ENCODE measurements at regions not wholly inside any gene's neighbourhood (a gene's known extent, or its start where the extent isn't known, plus 50 kb on each side); places are given as distances from the start of the nearest gene placed in this dataset.

DNA sequence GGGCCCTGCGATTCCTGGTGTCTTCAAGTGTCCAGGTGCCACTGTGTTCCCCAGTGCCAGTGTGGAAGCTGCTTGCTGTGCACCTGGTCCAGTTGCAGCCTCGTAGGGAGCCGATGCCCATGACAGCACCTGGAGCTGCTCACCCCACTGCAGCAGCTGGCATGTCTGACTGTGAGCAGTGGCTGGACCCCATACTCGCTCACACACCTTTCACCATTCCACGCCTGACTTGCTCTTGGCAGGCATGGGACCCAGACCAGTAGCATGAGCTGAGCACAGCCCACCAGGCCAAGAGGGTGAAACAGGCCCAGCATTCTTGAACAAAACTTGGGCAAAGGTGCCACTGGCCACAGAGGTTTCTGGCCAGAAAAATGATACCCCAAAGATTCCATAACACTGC lies 124.5 kb upstream of the THY1 start:
- DNase-seq (ENCODE audit: low read depth in 2 of 2): no peak

DNA sequence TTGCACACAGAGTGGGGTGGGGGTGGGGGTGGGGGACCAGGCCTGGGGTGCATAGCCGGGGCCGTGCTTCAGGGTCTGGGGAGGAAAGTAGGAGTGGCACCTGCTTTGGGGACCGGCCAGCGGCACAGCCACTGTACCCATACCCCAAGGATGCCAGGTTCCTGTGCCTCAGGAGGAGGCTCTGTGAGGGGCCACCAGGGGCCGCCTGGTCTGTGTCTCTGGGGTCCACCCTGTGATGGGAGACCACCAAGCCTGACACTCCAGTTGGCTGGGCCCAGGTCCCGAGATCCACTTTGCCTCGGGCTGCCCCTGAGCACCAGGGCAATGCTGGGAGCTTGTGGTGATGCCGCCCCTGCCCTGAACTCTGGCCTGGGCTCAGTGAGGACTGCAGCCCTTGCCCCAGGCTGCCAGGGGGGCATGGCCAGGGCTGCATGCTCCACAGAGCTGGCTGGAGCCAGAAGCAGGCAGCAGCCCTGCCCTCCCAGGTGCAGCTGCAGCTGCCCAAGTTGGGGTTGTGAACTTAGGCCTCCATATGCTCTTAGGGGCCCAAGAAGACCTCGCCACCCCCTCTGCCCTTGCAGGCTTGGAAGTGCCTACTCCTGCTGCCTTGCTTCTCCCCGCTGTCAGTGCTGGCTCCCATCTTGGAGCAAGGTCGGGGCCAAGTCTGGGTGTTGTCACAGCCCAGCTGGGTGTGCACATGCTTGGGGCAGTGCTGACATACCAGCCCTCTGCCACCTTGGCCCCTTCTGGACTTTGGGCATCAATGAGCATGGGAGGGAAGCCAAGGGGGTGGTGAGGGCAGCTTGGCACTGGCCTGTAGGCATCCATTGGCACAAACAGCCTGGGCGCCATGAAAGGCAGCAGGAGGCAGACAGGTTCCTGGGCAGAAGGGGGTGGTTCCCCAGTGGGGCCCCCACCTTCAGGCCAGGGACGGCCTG lies 123.3 kb upstream of the THY1 start:
- DNase-seq (ENCODE audit: low read depth in 2 of 2): no peak

DNA sequence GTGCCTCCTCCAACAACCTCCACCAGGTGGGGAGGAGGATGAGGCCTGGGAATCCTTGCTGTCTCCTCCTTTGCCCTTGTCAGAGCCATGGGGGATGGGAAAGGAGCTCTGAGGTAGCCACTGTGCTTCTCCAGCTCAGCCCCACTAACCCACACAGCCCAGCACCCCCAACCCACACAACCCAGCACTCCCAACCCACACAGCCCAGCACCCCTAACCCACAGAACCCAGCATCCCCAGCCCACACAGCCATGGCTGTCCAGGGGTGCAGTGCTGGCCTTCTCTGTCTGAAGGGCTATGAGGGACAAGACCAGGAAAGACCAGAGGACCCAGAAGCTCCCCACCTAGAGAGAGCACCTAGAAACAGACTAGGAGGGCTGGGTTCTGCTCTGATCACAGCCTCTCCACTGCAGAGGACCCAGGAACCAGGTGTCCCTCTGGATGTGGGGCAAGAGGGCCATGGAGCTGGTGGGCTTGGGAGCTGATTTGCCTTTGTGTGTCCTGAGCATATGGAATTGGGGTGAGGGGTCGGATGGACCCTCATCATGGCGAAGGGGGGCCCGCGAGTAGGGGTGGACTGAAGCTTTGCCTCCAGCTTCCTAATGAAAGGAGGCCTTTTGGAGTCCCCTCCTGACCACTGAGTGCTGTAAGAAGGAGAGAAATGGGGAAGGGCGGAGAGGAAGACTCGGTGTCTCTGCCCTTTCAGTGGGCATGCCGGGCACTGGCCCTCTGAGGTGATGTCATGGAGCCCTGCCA lies 117.6 kb upstream of the THY1 start:
- DNase-seq (ENCODE audit: low read depth in 2 of 2): no peak

DNA sequence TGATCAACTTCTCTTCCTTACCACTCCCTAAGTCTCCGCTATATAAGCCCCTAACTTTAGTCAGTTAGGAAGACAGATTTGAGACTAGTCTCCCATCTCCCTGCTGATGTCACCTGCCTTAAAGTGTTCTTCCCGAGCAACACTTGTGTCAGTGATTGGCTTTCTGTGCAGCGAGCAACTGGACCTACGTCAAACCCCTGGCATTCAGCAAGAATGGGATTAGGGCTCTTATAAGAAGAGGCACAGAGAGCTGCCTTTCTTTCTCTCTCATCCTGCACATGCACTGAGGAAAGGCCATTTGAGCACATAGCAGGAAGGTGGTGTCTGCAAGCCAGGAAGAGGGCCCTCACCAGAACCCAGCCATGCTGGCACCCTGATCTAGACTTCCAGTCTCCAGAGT lies 116.6 kb upstream of the THY1 start:
- DNase-seq (ENCODE audit: low read depth in 2 of 2): no peak

DNA sequence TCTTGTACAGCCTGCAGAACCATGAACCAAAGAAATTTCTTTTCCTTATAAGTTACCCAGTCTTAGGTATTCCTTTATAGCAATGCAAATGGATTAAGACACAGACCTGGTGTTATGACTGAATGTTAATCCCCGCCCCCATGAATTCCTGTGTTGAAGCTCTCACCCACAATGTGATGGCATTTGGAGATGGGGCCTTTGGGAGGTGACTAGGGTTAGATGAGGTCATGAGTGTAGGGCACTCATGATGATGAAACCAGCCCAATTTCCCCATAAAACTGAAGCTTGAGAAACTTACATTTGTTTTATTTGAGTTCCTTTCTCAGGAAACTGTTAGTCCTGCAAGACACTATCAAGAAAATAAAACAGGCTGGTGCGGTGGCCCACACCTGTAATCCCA lies 115.8 kb upstream of the THY1 start:
- DNase-seq (ENCODE audit: low read depth in 2 of 2): no peak

DNA sequence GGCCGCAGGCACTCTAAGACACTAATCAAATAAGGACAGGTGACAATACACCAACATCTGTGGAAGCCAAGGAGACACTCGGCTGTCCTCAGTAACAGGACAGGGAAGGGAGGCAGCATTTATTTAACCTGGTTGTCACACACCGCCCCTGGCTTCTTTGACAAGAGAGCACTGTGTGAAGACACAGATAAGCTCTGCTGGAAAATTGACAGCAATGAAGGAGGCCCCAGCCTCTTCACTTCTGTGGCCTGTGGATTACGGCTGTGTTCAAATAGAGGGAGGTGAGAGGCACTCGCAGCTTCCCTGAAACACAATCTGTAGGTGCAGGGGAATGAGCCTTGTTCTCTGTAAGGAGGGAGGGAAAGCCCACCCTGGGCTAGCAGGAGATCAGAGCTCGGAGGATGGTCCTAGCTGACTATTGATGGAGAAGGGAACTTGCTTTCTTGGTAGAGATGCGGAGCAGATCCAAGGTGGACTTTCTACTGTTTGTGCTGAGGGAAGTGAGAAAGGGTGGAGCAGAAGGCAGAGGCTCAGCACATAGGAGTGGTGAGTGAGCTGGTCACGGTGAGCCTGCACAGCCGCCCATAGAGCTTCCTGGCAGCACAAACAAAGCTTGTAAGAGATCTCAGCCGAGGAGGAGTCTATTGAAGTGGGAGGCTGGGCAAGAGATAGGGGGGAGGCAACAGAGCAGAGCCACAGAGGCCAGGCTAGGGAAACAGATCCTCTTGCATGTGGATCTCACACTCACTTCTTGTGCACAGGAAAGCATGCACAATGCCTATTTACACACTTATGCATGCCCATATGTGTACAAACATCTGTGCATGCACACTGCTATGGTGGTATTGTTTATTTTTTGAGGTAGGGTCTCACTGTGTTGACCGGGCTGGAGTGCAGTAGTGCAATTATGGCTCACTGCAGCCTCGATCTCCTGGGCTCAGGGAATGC lies 114.6 kb upstream of the THY1 start:
- no peak for DNase-seq (ENCODE audit: low read depth in 2 of 2)

DNA sequence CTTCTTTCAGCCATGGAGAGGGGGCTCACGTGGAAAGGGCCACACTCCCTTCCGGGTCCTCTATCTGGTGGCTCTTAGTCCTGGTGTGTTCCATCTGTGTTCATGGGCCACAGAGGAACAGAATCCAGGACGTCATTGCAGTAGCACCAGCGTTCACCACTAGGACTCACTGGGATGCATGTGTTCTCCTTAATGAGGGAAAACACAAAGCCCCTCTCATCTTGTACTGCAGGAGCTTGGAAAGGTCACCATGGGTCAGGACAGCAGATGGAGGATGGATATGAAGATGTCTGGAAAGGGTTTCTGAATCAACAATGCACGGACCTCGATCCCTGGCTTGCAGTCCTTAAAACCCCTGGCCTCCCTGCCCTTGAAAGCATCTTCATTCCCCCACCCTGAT lies 113.8 kb upstream of the THY1 start:
- no peak for DNase-seq (ENCODE audit: low read depth in 2 of 2)

DNA sequence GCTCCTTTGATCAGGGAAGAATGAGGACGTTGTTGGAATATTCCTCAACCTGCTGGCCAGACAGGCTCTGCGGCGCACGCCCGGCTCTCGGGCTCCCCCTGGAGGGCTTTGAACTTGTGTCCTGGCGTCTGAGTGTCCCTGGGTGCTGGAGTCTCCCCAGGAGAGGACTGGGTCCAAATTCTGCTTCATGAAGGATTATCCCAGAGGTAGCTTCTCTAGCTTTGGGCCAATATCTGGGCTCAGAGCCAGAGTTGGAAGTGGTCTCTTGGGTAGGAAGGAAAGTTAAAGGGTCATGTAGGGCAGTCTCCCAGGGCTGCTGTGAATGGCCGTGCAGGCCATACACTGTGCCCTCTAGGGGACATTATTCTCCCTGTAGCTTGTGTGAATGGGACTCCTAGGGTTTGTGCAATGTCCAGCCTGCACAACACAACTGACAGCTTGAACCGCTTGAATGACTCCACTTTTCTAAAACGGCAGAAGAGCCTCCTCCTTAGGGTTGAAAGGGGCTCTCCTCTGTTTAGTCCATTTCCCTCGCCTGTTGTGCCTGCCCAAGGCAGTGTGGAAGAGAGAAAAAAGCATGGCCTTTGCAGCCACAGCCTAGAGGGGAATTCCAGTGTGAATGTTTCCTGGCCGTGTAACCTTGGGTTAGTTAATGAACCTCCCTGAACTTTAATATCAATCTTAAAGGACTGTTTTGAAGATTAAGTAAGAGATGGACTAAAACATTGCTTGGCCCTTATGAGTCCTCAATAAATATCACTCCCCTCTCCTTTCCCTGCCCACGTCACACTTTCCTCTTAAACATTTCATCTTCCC lies 111.2 kb upstream of the THY1 start:
- DNase-seq (ENCODE audit: low read depth in 2 of 2): peak in 1 of 2 donors; percentile 4

DNA sequence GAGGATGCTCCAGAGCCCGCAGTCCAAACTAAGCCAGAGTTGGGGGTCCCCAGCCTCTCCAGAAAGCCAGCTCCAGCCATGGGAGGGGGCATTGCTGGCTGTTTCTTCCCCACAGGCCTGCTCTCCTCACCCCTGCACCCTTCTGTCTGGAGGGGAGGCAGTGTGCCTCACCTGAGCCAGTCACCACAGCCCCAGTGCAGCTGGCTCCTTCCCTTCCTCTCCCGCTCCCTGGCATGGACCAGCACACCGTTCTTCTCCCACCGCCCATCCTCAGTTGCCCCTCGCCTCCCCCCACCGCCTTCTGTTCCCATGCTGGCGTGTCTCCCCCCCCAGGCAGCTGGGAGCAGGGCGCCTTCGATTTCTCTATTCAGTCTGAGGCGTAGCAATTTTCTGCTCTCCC lies 110.5 kb upstream of the THY1 start:
- no peak for DNase-seq (ENCODE audit: low read depth in 2 of 2)

DNA sequence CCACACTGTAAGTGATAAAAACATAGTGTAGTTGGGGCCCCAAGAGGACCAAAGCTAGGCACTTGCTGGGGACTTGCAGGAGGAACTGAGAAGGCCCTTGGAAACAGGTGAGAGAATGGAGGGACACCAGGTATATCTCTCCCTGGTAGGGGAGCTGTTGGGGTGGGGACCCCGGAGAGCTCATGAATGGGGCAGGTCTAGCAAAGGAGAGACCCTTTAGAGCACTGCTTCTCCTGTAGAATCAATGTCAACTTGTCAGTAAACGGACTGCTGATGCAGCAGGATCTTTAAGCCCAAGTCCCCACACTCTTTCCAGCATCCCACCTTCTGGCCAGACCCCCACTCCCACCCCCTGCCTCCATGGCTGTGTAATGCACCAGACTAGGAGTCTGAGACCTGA lies 109.6 kb upstream of the THY1 start:
- no peak for DNase-seq (ENCODE audit: low read depth in 2 of 2)

DNA sequence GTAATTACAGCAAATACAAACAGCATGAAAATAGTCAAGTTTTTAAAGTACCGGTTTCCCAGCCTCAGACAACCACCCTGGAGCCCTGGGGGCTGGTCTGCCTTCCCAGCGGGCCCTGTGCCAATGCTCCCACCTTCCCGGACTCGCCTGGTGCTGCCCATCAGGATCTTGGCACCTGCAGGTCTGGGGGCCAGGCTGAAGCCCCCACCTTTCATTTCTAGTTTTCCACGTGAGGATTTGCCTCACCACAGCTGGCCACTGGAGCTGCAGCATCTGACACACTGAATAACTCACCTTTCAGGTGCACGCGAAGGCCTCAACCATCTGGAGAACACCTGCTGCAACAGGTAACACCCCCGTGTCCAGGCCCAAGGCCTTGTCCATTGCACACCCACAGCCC lies 108.7 kb upstream of the THY1 start:
- no peak for DNase-seq (ENCODE audit: low read depth in 2 of 2)

DNA sequence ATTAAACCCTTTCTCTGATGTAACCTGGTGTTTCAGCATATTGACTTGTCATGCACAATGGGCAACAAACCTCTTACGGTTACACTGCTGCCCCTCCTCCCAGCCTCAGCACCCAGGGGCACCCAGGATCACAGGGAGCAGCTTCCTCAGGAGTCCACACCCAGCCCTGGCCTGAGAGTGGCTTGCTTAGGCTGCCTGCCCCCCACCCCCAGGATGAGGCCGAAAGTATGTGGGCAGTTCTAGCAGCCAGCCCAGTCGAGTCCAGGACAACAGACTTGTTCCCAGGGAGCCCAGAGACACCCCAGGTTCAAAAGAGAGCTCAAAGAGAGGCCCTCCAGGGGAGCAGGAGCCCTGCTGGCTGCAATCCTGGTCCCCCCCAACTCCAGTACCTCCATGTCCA lies 108.1 kb upstream of the THY1 start:
- DNase-seq (ENCODE audit: low read depth in 2 of 2): no peak

DNA sequence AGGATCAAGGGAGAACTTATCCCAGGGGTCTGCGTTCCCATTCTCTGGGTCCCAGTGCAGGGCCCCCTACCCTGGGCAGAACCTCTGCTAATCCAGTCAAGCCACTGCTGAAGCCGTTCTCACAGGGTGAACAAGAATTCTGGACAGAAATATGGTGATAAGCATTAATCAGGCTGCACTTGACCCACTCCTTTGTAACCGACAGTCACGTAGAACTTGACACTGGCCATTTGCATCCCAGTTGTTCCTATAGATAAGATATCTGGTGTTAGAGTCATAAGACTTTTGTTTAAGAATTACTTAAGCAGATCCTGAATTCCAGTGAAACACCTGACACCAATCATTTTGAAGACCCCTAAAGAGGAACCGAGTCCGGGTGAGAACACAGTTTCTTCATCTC lies 107.5 kb upstream of the THY1 start:
- no peak for DNase-seq (ENCODE audit: low read depth in 2 of 2)

DNA sequence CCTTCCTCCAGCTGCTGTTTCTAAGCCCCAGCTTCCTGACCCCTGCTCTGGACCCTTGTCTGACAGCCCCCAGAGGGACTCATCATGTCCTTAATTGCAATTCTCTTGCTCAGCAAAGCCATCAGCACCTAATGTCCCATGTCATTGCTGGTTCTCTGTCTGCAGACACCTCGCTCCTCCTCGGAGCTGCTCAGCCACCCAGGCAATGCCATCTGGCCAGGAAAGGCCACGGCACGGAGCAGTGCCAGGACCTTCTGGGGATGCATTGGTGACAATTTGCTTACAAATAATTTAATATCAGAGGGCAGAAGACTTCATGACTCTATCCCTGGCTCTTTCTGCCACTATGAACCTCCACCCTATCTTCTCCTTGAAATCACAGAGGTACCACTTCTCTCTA lies 107.0 kb upstream of the THY1 start:
- DNase-seq (ENCODE audit: low read depth in 2 of 2): no peak

DNA sequence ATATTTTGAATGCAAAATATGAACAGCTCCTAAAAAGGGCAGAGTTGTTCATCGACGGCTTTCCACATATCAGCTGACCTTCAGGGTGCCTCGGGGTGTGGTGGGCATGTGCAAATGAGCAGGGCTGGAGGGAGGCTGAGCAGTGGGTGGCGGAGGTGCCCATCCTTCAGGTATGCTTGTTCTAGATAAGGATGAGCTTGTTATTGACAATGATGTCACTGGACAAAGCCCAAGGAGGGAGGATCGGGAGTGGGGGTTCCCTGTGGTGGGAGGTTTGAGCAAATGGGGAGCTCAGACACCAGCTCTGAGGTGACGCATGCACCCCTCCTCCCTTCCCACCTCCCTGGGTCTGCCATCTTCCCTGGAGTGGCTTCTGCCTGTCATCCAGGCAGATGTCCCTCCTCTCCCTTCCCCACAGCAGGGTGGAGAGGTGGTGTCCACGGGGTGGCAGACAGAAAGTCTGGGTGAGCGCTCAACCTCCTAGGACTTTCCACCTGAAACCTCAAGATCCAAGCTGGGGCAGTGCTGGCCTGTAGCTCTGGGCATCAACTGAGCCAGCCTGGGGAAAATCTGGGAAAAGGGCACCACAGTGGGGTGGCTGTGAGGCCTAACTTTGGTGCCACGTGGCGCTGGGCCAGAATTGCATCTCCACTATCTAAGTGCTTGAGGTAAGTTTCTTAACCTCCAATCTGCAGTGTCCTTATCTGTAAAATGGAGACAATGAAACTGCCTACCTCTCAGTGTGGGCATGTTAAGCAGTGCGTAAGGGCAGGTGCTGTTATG lies 106.3 kb upstream of the THY1 start:
- DNase-seq (ENCODE audit: low read depth in 2 of 2): no peak

DNA sequence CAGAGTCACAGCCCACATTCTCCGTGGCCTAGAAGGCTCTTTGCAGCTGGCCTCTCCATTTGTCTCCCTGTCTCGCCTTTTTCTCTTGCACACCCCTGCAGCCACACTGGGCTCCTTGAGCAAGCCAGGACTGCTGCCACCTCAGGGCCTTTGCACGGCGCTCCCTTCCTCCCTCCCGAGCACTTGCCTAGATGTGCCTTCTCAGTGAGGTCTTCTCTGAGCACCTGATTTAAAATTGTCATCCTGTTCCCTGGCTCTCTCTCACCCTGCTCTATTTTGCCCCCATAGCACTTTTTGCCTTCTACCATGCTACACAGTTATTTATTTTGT lies 102.9 kb upstream of the THY1 start:
- DNase-seq (ENCODE audit: low read depth in 2 of 2): no peak

DNA sequence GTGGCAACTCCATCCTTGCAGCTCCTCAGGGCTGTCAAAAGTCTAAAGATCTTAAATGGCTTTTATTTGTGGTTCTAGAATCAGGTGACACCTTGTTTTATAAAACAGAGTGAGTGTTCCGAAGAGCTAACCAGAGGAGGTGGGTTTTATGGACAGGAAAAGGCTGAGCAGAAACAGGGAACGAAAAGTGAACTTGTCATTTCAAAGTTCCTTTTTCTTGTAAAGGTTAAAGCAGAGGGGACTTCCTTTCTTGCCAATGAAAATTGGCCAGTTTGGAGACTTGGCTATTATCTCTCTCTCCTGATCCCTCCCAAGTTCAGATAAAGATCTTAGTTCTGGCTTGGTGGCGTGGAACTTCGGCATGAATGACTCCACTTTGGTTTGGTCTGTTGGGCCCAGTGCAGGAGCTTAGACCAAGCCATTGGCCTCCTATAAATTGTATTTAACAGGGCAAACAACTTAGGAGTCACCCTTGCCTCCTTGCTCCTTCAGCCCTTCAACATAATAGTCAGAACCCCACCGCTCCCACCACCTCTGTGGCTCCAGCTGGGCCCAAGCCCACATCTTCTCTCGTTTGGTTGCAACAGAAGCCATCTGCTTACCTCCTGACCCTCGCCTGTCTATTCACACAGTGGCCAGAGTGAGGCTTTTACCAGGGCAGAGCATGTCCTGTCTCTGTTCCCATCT lies 102.4 kb upstream of the THY1 start:
- DNase-seq (ENCODE audit: low read depth in 2 of 2): no peak

DNA sequence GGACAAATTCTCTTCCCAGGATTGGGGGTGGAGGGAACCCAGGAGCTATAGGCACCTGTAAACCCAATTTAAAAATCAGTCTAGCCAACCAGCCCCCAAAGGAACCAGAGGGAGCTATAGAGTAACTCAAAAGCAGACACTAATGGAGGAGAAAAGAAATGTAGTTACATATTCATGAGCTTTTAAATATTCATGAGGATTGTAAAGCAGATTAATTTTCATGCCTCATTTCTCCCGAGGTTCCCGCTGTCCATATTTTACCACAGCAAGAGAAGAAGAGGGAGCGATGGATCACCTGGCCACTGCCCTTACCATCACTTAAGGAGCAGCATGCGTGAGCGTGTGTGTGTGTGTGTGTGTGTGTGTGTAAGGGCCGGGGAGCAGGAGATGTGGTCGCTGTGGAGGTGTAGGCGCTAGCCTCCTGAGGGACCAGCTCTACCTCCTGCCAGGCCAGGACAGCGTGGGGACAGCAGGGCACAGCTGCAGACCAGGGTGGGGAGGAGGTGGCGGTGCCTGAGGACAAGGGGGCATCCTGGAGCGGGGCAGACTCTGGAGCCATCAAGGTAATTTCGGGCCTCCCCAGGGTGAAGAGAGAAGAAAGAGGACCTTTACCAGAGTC lies 100.7 kb upstream of the THY1 start:
- no peak for DNase-seq (ENCODE audit: low read depth in 2 of 2)

DNA sequence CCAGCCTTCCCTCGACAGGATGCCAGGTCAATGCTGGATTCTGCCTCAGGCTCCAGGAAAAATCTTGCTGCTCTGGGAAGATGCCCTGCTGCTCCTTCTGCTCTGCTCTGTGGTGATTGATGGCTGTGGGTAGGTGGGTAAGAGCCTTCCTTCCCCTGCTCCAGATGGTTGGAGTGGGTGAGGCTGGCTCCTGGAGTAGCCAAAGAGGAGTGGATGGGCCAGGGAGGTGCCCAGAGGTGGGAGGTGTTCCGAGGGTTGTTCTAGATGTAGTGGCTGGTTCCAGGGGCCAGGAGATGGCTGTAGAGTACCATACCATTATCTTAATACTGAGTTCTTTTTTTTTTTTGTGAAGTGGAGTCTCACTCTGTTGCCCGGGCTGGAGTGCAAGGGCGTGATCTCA lies 99.6 kb upstream of the THY1 start:
- no peak for DNase-seq (ENCODE audit: low read depth in 2 of 2)

DNA sequence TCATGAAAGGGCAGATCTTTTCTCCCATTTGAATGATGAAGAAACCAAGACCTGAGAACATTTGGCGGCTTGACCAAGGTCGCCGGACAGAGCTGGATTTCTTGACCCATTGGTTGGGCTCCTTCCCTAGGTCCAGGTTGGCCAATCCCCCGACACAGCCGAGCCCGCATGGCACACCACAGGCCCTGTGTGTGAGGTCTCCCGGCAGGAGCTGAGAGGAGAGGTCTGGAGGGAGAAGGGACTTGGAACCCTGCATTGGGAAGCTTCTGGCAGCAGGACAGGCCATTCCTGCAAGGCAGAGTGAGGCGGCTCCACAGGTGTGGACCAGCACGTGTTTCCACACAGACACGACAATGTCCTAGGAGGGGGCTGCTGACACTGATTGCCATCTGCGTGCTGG lies 98.6 kb upstream of the THY1 start:
- DNase-seq (ENCODE audit: low read depth in 2 of 2): no peak

All from stimulated activated CD8-positive, alpha-beta memory T cell treated with anti-CD3 and anti-CD28 coated beads, Interleukin-15, amount 100 ng/mL, for 4 hours (primary cell).